NCI-H146 treated with DMSO at 0.1 percent for 48 hours (cell line): ENCODE measurements at regions not wholly inside any gene's neighbourhood (a gene's known extent, or its start where the extent isn't known, plus 50 kb on each side); places are given as distances from the start of the nearest gene placed in this dataset.
"Not testable (repeated sequence)": the region's sequence is repeated elsewhere in the genome, so short reads cannot be mapped to it uniquely, and the experiment has no call there.

Experiments
- DNase-seq: peaks from one replicate; lab custom pipeline; 2025; ENCODE audit not compliant: unreplicated experiment; lab: John Stamatoyannopoulos, UW

- DNase-seq: no peak
Observed at GRCh38 chr21:14757533-14758327, 211.6 kb upstream of the SAMSN1 start.

DNA sequence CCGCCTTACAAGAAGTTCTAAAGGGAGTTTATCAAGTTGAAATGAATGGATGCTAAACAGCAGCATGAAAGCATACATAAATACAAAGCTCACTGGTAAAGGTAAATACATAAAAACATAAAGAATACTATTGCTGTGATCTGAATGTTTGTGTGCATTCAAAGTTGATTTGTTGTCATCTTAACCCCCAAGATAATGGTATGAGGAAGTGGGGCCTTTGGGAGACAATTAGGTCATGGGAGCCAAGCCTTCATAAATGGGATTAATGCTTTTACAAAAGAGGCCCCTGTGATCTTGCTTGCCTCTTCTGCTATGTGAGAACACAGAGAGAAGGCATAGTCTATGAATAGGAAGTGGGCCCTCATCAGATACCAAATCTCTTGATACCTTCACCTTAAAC, 209.0 kb upstream of the SAMSN1 start:
- no peak for DNase-seq

- no peak for DNase-seq
Observed at GRCh38 chr21:14754682-14755081, 208.6 kb upstream of the SAMSN1 start.

DNA sequence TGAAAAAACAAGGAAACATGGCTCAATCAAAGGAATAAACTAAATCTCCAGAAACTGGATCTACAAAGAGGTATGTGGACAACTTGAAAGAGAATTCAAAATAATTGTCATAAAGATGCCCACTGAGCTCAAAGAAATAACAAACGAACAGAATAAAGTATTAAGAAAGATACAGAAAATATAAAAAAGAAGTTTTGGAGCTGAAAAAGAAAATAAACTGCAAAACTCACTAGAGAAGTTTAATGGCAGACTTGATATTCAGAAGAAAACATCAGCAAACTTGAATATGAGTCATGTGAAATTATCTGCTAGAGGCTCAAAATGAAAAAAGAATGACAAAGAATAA, 208.1 kb upstream of the SAMSN1 start:
- DNase-seq: no peak

- DNase-seq: no peak
Observed at GRCh38 chr21:14753466-14754258, 207.5 kb upstream of the SAMSN1 start.

- no peak for DNase-seq
Observed at GRCh38 chr21:14753069-14753465, 207.0 kb upstream of the SAMSN1 start.

DNA sequence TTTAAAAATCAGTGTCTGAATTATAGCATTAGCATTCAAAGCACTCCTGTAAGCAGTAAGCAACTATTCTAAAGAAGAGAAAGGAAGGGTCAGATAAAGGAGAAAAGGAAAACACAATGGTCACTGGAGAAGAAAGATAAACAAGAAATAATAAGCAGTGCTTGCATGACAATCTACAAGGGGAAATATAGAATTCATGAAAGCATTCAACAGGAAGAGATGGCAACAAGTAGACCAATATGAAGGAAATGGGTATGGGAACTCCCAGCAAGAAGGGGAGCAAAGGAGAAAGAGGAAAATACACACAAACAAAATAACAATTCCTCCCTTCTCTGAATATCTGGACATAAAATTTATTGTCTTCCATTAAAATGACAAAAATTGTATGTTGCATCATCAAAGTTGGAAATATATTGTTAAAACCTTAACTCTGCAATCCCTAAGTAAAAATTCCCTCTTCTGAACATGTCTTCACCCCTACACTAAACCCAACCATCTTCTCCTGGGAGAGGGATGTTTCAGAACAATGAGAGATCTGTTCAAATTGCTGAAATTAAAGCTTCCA, 206.3 kb upstream of the SAMSN1 start:
- no peak for DNase-seq

- DNase-seq: no peak
Observed at GRCh38 chr21:14751602-14752344, 205.7 kb upstream of the SAMSN1 start.

GRCh38 chr21:14751011-14751410, 204.9 kb upstream of the SAMSN1 start:
- no peak for DNase-seq

GRCh38 chr21:14750041-14750440, 203.9 kb upstream of the SAMSN1 start:
- DNase-seq: no peak

DNA sequence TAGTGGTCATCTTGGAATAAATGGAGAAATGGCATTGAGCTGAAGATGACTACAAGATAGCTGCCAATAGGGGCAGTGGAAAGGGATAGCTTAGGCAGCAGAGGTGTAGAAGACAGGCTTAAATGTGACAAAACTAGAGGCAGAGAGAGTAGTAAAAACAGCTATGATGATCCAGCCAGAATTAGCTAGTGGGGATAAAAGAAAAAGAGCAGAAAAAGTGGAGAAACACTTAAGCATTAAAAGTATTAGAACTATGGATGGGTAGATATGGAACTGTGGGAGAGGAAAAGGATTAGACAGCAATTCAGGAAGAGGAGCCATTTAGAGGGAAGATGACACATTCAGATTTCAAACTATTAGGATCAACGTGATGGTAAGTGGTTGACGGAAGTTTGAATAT, 202.5 kb upstream of the SAMSN1 start:
- no peak for DNase-seq

DNA sequence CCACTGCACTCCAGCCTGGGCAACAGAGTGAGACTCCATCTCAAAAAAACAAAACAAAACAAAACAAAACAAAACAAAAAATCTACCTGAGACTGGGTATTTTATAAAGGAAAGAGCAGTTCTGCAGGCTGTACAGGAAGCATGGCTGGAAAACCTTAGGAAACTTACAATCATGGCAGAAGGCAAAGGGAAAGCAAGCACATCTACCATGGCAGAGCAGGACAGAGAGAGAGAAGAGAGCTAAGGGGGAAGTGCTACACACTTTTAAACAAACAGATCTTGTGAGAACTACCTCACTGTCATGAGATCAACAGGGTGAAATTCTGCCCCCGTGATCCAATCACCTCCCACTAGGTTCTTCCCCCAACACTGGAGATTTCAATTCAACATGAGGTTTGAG, 198.3 kb upstream of the SAMSN1 start:
- DNase-seq: no peak

DNA sequence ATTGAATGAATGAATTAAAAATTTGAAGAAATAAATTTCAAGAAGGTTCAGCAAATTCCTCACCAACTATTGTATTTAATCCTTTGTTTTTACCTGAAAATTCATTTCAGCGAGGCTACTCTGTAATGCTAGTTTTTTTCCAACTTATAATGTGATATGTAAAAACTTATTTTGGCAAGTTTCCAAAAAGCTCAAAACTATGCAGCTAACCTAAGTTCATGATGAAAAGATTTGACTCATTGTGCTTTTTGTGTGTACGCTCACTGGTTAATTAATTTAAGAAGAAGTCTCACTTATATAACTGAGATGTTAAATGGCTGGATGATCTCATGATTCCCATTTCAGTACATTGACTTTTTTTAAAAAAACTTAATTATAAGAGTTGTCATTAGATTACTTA, 196.0 kb upstream of the SAMSN1 start:
- DNase-seq: no peak

DNA sequence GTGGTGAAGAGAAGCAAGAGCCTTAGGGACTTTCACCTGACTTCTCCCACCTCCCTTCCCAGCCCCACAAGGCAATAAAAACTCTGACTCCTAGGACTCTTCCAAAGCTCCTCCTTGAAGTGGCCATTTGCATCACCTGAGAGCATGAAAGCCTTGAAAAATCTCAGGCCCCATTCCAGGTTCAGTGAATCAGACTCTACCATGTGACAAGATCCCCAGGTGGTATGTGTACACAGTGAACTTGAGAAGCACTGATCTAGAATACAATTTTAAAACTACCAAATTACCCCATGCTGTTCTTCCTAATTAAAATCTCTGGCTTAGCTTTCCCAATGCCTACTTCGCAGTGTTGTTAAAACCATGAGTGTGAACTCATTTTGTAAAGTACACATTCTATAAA, 195.1 kb upstream of the SAMSN1 start:
- DNase-seq: no peak

- DNase-seq: no peak
Observed at GRCh38 chr21:14740692-14741091, 194.6 kb upstream of the SAMSN1 start.

DNA sequence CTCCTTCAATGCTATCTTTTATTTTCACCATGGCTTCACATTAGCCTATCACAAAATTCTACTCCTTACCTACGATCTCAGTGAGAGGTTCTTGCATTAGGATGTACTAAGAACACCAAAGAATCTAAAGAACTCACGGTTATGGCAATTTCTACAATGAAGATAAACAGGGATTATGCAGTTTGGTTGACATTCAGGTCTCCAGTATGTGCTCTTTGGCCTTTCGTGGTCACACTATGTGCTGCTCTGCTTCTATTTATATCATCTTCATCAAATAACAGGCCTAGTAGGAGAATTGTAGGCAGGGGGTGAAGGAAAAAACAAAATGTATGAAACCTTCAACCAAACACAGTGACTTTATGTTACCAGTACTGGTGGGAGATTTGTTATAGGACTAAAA, 194.0 kb upstream of the SAMSN1 start:
- no peak for DNase-seq

DNA sequence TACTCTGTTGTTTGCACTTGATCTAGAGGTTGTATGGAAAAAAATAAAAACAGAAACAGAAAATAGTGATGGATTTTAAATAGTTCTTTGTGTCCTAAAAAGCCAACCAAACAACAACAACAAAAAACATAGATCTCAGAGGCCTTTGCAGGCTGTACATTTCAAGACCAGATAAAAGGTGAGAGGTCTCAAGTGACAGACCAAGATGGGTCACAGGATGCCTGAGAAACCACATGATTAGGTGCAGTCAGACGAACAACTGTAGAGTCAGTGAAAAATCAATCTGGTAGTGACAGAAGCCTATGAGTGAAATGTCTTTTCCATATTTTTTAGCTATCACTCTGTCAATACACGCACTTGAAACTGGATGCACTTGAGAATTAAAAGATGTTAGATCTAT, 193.5 kb upstream of the SAMSN1 start:
- DNase-seq: no peak

DNA sequence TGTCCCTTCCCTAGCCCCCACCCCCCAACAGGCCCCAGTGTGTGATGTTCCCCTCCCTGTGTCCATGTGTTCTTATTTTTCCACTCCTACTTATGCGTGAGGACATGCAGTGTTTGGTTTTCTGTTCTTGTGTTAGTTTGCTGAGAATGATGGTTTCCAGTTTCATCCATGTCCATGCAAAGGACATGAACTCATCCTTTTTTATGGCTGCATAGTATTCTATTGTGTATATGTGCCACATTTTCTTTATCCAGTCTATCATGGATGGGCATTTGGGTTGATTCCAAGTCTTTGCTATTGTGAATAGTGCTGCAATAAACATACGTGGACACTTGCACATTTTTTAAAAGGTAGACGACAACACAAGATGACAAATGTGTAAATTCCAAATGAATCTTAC, 192.5 kb upstream of the SAMSN1 start:
- DNase-seq: not testable (repeated sequence)

DNA sequence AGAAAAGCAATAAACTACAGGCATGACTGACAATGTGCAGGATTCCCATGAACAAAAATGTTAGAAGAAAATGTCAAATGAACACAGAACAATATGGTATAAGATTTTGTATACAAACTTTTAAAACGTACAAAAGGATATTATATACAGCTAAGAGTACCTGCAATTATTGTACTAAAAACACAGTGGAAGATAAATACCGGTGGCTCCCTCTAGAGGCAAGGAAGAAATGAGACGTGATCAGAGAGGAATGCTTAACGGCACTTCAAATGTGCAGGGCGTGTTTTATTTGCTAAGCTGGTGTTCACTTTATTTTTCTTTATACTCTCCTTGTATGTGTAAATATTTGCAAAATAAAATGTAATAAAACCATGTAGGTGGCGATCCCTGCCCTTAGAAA, 191.8 kb upstream of the SAMSN1 start:
- DNase-seq: peak; percentile 1

GRCh38 chr21:14737284-14737691, 191.2 kb upstream of the SAMSN1 start:
- no peak for DNase-seq

DNA sequence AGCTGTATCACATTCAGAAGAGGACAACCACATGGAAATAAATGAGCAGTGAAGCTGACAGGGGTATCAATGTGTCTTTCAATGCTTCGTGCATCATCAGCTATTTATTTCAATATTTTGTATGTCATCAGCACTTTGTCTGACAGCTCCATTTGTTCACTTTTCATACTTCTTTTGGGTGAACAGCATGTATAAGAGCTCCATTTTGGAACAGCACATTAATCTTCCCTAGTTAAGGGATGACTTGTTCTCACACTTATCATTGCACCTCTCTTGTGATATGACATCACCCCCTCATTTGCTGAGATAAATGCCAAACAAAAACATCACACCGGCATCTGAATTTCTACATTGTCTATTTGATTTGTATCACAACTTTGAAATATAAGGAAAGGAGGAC, 190.6 kb upstream of the SAMSN1 start:
- no peak for DNase-seq

GRCh38 chr21:14736162-14736561, 190.0 kb upstream of the SAMSN1 start:
- no peak for DNase-seq
